ENCODE measurements at regions not wholly inside any gene's neighbourhood (a gene's known extent, or its start where the extent isn't known, plus 50 kb on each side); places are given as distances from the start of the nearest gene placed in this dataset.

DNA sequence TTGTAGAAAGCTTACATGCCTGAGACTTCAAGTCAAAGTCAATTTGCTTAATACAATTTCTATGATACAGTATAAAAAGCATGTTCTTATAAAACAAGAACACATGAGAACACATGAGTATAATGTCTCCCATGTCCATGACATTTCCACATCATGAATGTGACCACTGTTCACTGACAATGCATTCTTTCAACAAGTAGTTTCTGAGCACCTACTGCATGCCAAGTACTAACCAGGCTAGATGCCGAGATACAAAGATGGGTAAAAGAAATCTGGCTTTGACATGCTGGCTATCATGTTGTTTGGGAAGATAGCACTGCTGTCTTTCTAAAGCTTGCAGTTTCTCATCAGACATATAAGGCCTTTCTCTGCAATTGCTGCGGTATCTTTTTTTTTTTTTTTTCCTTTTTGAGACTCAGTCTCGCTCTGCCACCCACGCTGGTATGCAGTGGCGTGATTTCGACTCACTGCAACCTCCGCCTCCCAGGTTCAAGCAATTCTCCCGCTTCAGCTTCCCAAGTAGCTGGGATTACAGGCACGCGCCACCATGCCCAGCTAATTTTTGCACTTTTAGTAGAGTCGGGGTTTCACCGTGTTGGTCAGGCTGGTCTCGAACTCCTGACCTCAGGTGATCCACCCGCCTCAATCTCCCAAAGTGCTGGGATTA, 123.6 kb upstream of the DST start:
- no peak for DNase-seq

DNA sequence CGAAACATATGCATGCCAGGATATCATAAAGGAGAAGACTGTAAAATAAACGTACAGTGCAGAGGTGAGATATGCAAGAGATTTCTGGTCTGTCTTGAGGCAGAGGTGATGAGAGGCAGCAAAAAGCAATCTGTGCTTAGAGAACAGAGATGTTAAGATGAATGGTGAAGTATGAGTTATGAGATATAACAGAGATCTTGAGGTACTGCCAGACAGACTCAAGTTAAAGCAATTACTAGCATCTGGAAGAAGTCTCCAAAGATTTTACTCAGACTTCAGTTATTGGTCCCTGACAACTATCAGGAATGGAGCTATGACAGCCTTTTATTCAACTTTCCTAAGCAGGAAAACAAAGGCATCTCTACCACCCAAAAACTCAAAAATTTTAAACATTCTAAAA, 122.8 kb upstream of the DST start:
- no peak for DNase-seq

DNA sequence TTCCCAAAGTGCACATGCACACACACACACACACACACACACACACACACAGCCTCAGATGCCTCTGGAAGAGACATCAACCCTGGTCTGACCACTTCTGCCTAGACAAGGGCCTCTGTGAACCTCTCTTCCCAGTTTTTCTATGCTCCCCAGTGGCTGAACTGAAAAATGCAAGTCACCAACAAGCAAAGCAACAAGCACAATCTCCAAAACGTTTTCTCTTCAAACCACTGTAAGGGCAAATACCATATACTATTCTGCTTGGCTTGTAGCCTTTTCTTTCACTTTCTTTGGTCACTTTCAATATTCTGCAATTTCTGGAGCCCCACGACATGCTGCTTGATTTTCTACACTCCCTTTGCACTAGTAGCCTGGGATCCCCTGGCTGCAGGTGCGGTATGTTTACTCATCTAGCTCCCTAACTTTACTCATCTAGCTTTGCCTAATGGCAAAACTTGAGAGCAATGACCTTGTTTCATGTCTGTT, 121.4 kb upstream of the DST start:
- DNase-seq: no peak

DNA sequence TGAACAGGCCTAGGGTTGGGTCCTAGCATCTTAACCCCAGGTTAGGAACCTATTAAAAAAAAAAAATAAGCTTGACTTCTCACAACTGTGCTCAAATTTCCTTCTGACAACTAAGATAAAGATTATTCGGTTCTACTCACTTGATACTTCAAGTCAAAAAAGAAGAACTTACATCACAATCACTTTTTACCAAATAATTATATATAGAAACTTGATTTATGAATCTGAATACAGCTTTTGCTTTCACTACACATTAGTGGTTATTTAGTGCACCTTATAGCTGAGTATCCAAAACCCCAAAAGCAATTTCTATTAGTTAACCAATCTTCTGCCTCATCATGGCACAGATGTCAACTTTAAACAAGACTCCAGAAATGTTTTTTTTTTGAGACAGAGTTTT, 119.0 kb upstream of the DST start:
- DNase-seq: no peak

DNA sequence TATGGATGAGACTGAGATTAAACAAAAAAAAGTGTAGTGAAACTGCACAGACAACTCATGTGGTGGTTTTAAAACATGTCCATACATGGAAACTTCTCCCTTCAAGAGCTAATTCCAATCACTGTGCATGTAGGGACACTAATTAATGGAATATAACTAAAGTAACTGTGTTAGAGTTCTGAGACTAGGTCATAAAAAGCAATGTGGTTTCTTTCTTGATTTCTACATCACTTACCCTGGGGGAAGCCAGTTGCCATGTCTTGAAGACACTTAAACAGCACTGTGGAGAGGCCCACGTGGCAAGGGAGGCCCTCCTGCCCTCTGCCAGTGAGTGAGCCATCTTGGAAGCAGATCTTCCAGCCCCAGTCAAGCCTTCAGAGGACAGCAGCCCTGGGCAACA, 118.2 kb upstream of the DST start:
- DNase-seq: no peak

DNA sequence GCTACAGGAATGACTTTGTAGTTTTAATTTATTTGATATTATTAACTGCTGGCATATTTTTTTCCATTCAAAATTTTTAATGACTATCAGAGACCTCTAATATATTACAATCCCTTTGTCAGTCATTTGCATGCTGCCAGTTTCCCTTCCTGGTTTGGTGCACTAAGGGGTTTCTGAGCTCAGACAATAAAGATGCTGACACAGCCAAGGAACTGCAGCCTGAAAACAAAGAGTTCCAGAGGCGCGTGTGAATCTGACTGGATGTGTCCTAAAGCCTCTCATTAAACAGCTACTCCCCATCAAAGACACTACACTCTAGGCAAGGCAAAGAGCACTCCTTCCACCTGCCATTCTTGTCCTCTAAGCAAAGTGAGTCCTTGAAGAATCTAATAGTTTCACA, 116.8 kb upstream of the DST start:
- DNase-seq: no peak

DNA sequence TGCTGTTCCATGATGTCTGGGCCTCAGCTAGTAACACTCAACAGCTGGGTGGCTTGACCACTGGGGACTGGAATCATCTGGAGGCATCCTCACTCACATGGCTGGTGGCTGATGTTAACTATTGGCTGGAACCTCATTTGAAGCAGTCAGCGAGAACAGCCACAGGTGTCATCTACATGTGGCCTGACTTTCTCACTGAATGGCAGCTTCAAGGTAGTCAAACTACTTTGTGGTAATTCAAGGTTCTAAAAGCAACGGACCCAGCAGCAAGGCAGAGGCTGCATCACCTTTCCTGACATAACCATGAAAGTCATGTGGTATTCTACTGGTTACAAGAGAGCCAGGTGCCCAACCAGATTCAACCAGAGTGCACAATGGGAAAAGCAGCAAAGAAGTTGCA, 115.9 kb upstream of the DST start:
- no peak for DNase-seq

DNA sequence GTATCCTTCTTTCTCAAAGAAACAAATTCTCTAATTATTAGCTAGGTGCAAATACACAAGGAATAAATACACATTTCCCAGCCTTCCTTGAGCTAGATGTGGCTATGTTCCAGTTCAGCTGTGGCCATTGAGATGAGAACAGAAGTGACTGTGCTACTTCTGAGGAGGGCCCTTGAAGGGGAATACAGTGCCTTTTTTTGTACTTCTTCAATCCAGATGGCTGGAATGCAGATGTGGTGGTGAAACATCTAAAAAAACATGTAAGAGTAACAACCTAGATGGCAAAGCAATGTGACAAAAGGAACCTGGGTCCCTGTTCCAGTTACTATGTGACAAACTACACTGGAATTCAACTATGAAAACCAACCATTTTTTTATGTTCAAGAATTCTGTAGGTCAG, 115.4 kb upstream of the DST start:
- no peak for DNase-seq

DNA sequence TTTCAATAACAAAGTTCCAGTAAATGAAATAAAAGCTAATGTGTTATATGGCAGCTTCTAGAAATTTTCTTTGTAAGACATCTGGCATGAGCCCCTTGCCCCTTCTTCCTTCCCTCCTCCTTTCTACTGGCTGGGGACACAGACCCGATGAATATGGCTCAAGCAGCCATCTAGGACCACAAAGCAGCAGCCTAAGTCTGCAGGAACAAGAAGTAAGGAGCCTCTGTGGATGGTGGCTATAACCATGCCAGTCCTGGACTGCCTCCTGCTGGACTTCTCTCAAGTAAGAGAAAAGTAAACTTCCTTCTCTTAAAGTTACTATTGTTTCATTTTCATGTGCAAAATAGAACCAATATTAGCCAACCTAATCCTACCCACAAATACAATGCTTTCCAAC, 114.9 kb upstream of the DST start:
- DNase-seq: no peak

DNA sequence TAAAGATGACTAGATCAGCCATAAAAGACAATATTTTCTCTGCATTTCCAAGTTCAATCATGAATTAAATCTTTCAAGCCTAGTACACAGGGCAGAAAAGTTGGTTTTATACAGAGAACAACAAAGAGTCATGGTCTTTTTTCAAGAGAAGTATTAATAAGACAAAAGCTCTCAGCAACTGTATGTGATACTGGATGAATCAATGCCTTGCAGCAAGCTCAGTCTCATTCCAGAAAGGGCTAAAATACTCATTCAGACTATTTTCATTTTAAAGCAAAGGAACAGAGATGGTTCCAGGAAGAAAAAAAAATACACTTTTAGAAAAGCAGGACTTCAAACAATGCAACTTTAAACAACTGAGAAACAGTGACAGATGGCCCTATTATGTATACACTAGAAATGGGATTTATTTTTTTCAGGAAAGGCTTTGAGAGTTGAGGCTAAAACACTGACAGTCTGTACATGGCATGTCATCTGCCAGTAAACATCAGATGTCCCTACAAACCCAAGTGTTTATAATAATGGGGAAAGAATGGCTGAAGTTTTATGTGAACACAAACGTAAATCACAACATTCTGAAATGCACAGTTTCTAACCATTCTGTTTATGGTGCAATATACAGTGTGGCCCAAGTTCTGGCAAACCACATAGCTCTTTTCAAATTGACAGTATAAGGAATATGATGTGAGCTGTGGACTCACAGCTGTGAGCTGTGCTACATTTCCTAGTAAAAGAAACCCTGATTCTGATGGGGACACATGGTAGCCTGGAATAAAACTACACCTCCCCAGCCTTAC, 114.3 kb upstream of the DST start:
- no peak for DNase-seq

DNA sequence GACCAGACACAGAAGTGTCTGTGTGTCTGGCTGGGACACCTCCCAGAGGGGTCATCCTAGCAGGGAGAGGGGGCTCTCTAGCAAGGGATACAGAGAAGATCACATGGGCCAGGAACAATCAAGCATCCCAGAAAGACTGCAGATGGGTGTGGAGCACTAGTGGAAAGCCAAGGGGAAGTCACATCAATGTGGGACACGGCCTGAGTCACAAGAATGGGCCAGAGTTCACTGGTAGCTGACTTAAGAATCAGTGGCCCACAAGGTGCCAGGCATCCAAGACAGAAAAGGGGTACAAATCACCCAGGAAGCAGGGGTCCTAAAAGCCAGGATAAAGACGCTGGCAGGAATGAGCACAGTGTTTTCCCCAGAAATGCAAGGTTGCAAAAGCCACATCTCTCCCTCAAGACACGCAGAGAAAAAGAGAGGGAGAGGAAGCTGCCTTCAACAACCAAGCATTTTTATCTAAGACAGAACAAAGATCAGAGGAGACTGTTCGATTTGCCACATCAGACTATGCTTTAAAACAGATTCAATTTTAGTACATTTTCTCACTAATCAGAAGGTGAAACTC, 113.6 kb upstream of the DST start:
- DNase-seq: no peak

DNA sequence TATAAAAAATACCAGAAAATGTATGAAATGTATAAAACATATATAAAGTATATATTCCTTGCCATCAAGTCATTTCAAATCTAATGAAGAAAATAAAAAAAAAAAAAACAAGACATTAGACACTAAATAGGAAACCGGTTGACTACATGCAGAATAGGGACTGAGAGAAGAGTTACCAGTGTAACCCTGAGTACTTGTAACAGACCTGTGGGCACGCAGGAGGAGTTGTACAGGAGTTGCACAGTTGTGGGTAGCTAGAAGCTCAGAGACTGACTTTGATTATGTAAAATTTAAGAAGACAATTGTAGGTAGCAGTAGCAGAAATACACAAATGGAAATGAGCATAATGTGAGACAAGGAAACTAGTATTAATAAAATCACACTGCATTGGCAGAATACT, 112.4 kb upstream of the DST start:
- DNase-seq: no peak

DNA sequence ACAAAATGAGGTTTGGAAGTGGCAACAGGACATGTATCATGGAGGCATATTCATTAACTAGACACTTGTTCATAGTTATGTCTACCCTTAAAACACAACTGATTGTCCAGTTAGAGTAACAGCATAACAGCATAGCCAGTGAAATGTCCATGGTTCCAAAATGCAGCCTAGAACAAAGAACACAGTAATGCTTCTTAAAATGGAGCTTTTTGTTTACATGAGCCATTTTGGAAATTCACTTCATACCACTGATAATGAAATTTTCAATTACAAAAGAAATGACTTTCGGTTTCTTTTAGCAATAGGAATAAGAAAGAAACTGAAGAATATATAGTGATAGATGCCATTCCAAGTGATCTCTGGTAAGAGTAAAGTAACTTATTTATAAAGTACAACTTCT, 111.1 kb upstream of the DST start:
- no peak for DNase-seq

DNA sequence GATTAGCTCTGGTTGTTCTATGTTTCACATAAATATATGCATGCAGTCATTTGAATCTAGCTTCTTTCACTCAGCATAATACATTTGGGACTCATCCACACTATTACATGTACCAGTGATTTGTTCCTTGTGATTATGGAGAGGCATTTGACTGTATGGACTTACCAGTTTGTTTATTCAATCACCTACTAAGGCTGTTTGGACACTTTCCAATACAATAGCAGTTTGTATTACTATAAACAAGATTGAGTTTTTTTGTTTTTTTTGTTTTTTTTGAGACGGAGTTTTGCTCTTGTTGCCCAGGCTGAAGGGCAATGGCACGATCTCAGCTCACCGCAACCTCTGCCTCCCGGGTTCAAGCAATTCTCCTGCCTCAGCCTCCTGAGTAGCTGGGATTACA, 109.8 kb upstream of the DST start:
- DNase-seq: no peak

DNA sequence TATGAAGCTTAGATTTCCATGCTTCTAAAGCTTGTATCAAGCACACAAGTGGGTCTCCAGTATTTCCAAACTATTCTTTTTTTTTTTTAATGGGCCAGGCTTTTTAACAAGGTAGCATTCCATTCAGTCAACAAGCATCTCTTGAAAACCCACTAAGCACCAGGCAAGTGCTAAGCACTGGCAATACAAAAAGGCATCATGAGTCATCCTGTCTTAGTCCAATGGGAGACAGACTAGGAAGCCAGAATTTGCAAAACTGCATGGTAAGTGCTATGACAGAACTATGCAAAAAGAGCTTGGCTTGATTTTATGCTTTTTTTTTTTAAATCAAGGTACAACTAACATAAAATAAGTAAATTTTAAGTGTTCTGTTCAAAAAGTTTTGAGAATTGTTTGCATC, 109.3 kb upstream of the DST start:
- DNase-seq: no peak

DNA sequence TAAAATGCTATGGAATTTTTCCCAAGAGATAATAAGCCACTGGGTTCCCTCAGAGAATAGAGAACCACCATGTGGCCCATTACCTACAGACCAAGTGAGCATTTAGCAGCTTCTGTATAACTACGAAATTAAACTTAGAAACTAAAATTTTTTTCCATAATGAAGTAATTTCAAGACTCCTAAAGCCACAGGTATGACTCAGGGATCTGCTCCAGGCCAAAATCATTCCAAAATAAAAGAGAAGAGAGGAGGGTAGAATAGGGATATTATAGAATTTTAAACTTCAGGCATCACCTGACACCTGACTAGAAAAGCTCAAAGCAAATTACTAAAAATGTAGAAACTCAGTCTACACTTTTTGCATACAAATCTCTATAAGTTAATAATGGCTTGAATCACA, 108.9 kb upstream of the DST start:
- DNase-seq: no peak

DNA sequence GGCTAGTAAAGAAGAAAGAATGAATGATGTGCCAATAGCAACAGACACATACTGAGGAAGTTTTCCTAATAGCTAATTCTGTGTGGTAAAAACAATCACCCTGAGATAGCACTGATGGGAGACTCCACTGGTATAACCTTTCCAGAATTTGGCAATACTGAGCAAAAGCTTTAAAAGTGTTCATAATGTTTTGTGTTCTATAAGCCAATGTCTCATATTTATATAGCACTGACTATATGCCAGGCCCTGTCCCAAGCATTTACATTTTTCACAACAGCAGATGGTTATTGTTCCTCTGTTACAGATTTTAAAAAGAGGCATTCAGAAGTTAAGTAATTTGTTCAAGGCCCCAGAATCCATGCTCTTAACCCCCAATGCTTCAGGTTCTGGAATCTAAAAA, 108.0 kb upstream of the DST start:
- no peak for DNase-seq

DNA sequence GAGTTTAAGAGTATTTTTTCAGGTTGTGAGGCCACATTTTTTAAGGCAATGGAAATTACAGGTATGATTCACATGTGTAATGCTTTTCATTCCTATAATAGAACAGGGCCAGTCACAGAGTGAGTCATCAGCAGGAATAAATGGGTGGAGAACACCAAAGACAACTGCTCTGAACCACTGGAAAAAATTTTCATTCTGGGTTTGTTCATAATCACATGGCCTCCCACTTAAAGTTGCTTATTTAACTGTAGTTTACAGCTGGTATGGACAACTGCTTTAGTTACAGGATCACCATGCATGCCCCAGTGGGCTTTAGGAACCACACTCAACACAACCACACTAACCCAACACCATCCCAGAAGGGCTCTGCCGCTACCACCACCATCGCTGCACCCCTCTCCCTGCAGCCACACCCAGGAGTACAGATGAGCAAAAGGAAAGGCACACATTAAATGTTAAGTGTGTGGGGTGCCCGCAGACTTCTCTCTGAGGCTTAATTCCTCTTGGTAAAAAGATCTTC, 107.0 kb upstream of the DST start:
- no peak for DNase-seq

DNA sequence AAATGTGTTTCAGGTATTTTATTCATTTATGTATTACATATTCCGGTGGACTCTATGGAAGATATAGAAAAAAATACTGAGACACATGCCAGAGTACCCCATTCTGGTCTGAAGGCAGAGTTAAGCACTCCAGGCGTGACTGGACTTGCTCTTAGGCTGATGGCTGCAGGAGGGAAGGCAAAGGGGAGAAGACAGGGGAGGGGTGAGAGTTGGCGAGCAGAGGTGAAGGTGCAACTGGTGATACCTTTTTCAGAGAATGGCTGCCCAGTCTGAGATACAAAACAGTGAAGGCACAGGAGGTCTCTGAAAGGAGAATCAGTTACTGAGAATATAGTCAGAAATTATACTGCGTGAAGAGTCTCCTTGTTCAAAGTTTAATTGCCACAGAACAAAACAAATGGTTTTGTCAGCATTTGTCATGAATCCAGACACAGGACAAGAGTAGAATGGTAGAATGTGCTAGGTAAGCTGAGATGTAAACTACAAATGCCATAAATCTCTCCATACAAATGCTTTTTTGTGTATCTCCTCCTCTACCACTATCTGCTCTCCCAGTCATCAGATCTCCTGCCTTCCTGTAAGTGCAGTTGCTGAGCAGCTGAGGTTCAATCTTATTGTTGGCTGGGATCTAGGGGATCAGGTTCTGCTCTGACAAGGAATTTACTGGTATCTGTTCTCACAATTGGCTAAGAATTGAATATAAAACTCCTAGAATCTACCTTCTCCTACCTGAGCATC, 104.2 kb upstream of the DST start:
- DNase-seq: no peak

DNA sequence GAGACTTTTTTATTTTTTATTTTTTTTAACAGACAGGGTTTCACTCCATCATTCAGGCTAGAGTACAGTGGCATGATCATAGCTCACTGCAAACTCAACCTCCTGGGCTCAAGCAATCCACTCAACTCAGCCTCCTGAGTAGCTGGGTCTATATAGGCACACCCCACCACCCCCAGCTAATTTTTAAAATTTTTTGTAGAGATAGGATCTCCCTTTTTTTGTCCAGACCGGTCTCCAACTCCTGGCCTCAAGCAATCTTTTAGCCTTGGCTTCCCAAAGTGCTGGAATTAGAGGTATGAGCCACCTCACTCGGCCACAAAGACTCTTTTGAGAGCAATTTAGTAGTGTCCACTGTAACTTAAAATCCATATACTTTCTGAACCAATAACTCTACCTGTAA, 103.3 kb upstream of the DST start:
- DNase-seq: no peak

DNA sequence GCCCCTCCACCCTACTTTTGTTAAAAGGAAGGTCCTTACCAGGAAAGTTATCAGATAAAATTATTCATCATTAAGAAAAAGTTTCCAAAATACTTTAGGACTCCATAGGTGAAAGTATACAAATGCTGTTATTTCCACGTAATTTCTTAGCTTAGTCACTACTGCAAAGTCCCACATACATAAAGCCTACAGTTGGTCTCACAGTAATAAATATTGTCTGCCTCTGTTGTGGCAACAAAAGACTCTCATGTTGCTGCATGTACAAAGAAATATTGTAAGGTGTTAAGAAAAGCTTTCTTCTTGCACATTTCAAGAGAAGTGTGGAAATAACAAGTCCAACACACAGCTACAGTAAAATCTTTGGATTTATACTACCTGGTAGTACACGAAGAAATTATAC, 102.4 kb upstream of the DST start:
- no peak for DNase-seq

DNA sequence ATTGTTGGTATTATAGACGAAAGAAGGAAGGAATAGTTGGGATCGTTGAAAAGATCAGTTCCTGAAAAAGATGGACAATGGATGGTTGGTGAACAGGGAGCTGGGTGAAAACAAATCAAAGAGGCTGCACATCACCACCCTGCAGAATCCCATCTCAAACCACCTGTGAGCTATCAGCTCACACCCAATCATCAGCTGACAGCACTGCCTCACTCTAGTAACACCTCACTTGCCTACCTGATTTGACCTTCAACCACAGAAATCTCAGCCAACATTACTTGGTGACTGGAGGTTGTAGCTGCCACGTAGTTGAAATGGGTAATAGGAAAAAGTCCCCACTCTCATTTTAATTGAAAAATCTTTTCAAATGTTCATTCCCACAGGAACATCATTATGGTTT, 101.8 kb upstream of the DST start:
- no peak for DNase-seq

DNA sequence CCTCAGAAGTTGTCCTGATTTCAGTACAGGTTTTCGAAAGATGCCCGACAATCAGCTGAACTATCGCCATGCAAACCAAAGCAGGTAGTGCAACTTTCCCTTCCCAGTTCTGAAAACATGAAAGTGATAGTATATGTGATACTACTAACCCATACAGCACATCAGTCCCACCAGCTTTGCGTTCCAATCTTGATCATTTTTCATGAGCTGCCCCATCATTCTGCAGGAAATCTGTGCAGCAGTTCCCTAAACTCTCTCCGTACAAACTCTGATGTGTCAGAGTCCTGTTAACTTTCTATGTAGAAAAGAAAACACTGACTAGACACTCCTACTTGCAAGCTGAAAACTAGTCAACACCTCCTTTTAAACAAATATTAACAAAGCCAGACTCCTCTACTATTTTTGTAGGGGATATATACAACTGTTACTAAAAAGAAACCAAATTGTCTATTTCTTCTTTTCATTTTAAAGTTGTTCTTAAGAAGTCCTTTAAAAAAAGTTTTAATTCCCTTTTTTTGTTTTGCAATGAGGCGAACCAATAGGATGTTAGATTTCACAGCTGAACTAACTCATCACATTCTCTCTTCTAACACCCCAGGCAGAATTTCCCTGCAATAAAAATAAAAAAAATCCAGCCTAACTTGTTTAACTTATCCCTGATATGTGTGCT, 99.6 kb upstream of the DST start:
- no peak for DNase-seq

Data from activated effector memory CD4-positive, alpha-beta T cell treated with anti-CD3 and anti-CD28 coated beads, Interleukin-2, amount 50 U/mL, for 16 hours (primary cell).